K562 (cell line): ENCODE measurements at regions not wholly inside any gene's neighbourhood (a gene's known extent, or its start where the extent isn't known, plus 50 kb on each side); places are given as distances from the start of the nearest gene placed in this dataset.

Experiments used
- ATAC-seq: fragments of 200-7000 bp; cut with Tn5 transposase; 3 replicates; pipeline ENCODE4 v1.9.1; 2020; ENCODE audit warnings: moderate library complexity
- BruUV-seq: library from RNA; stranded (reverse); fragments of 400-500 nt; replicated peaks from 2 replicates; lab custom pipeline; 2021; lab: Mats Ljungman, UMichigan
- CTCF ChIA-PET: fragments of 300-600 bp; formaldehyde crosslinking; extraction: SDS; loops from one replicate; lab custom pipeline; 2021; ENCODE audit warnings: low intra/inter-chr PET ratio; lab: Yijun Ruan, JAX
- POLR2A ChIA-PET: fragments of 300-600, 350-650 bp; sonication (Branson Sonifier 250); formaldehyde crosslinking; extraction: SDS; loops from one replicate; lab custom pipeline; 2021; ENCODE audit warnings: antibody characterized with exemption, inconsistent platforms; lab: Yijun Ruan, JAX
- DNase-seq, 4 experiments: peaks; one replicate each; pipeline versions ENCODE4 v3.0.0 to v3.0.0-alpha.2; 2011 to 2018; ENCODE audit warnings: low spot score in 3 of 4, mixed read lengths in 3 of 4; ENCODE audit errors: extremely low read depth in 1 of 4
- FAIRE-seq: peaks from 2 replicates; lab custom pipeline; 2011; peaks lifted over from hg19 to GRCh38; lab: Jason Lieb, UNC
- H2AFZ ChIP-seq: 2 replicates; pipeline ENCODE4 v1.6.0; 2011; ENCODE audit warnings: low read depth, low read length, control low read depth, inconsistent platforms
- H3K27ac ChIP-seq: fragments of 200-600 bp; 3 replicates; pipeline ENCODE4 v1.8.0; 2011; ENCODE audit warnings: low read depth, mild to moderate bottlenecking, control low read depth, inconsistent platforms, low read length, moderate library complexity, mixed read lengths; ENCODE audit errors: extremely low read depth
- H3K27me3 ChIP-seq, 2 experiments: fragments of 300-600 bp in 1 of 2; 2 replicates in 1 of 2; 3 replicates in 1 of 2; pipeline versions ENCODE4 v1.6.0 to v1.8.0; 2011; ENCODE audit warnings: inconsistent platforms in 2 of 2, low read length in 2 of 2, mild to moderate bottlenecking in 1 of 2, mixed read lengths in 1 of 2, moderate library complexity in 1 of 2; ENCODE audit not compliant: control insufficient read depth in 2 of 2, insufficient read depth in 2 of 2
- H3K36me3 ChIP-seq: fragments of 300-600 bp; 3 replicates; pipeline ENCODE4 v1.8.0; 2011; ENCODE audit warnings: mild to moderate bottlenecking, low read length, inconsistent platforms; ENCODE audit not compliant: control insufficient read depth, insufficient read depth
- H3K4me1 ChIP-seq, 2 experiments: fragments of 200-600 bp in 1 of 2; replicated peaks in 1 of 2; 2 replicates in 1 of 2; 3 replicates in 1 of 2; pipeline versions ENCODE4 v1.5.1 to v1.8.0; 2011; ENCODE audit warnings: inconsistent platforms in 2 of 2, low read length in 2 of 2, mild to moderate bottlenecking in 1 of 2, mixed read lengths in 1 of 2, moderate library complexity in 1 of 2; ENCODE audit not compliant: control insufficient read depth in 2 of 2, insufficient read depth in 2 of 2
- H3K4me2 ChIP-seq: 2 replicates; pipeline ENCODE4 v1.6.1; 2011; ENCODE audit warnings: low read length, control low read depth, inconsistent platforms, mixed read lengths; ENCODE audit not compliant: insufficient read depth
- H3K4me3 ChIP-seq: fragments of 200-600 bp; sonication (generic), shearing (Covaris generic); 2 replicates; pipeline ENCODE4 v1.5.1; 2016; ENCODE audit warnings: control low read depth, inconsistent platforms
- H3K79me2 ChIP-seq: fragments of 200-600 bp; 3 replicates; pipeline ENCODE4 v1.8.0; 2011; ENCODE audit warnings: low read length, inconsistent platforms; ENCODE audit not compliant: control insufficient read depth, insufficient read depth
- H3K9ac ChIP-seq, 2 experiments: 2 replicates each; pipeline versions ENCODE4 v1.6.0 to v1.6.1; 2011; ENCODE audit warnings: low read depth in 2 of 2, low read length in 2 of 2, control low read depth in 1 of 2, inconsistent platforms in 1 of 2, mild to moderate bottlenecking in 1 of 2, mixed read lengths in 1 of 2; ENCODE audit not compliant: insufficient read depth in 1 of 2
- H3K9me1 ChIP-seq: one replicate; pipeline ENCODE4 v1.6.0; 2011; ENCODE audit warnings: inconsistent platforms, mild to moderate bottlenecking, low read length, moderate library complexity; ENCODE audit not compliant: control insufficient read depth, insufficient read depth
- H3K9me3 ChIP-seq: replicated peaks from 2 replicates; pipeline ENCODE4 v1.5.1; 2011; ENCODE audit warnings: low read depth, low read length, inconsistent platforms; ENCODE audit not compliant: control insufficient read depth, insufficient read depth
- H4K20me1 ChIP-seq: replicated peaks from 2 replicates; pipeline ENCODE4 v1.6.1; 2011; ENCODE audit warnings: low read length, inconsistent platforms, mixed read lengths; ENCODE audit not compliant: control insufficient read depth, insufficient read depth
- CHD1 ChIP-seq: fragments of 200-600 bp; sonication (generic); IDR thresholded peaks from one replicate; pipeline ENCODE4 v1.6.1; 2012; ENCODE audit warnings: mild to moderate bottlenecking, moderate library complexity, low read length, inconsistent platforms
- CUX1 ChIP-seq: fragments of 200-800 bp; sonication (Bioruptor generic); IDR thresholded peaks from 2 replicates; pipeline ENCODE4 v1.6.1; 2016; ENCODE audit warnings: missing genetic modification characterization, missing compliant biosample characterization
- HLTF ChIP-seq: fragments of 450-650 bp; IDR thresholded peaks from 2 replicates; pipeline ENCODE4 v1.6.1; 2016
- PHF20 ChIP-seq: fragments of 450-650 bp; IDR thresholded peaks from 2 replicates; pipeline ENCODE4 v1.6.1; 2018; ENCODE audit not compliant: partially characterized antibody
- POLR2AphosphoS2 ChIP-seq: IDR thresholded peaks from 2 replicates; pipeline ENCODE4 v1.6.1; 2012; ENCODE audit warnings: low read length, improper control_type of control experiment
- RBM14 ChIP-seq: fragments of 200-400 bp; formaldehyde crosslinking; IDR thresholded peaks from 2 replicates; pipeline ENCODE4 v1.6.1; 2018; ENCODE audit warnings: low read depth, mild to moderate bottlenecking, low read length, moderate library complexity, borderline replicate concordance; ENCODE audit not compliant: insufficient read depth
- SFPQ ChIP-seq: fragments of 200-400 bp; formaldehyde crosslinking; IDR thresholded peaks from 2 replicates; pipeline ENCODE4 v1.6.1; 2017; ENCODE audit warnings: mild to moderate bottlenecking, low read depth, low read length, moderate library complexity
- TFAM ChIP-seq: fragments of 250-450 bp; sonication (Bioruptor Pico); conservative IDR thresholded peaks from 2 replicates; pipeline ENCODE4 v1.5.0; 2021; ENCODE audit warnings: mild to moderate bottlenecking, moderate library complexity
- ZBTB9 ChIP-seq: fragments of 450-650 bp; formaldehyde crosslinking; IDR thresholded peaks from 2 replicates; pipeline ENCODE4 v1.4.0; 2020; ENCODE audit warnings: mild to moderate bottlenecking, moderate library complexity
- ZNF134 ChIP-seq: fragments of 250-450 bp; sonication (Bioruptor Pico); conservative IDR thresholded peaks from 2 replicates; pipeline ENCODE4 v1.4.0; 2020
- ZNF445 ChIP-seq: fragments of 250-450 bp; sonication (Bioruptor Pico); IDR thresholded peaks from 2 replicates; pipeline ENCODE4 v1.4.0; 2020; ENCODE audit warnings: low read depth, mild to moderate bottlenecking, moderate library complexity
- ZNF778 ChIP-seq: fragments of 450-650 bp; formaldehyde crosslinking; IDR thresholded peaks from 2 replicates; pipeline ENCODE4 v1.4.0; 2020; ENCODE audit warnings: mild to moderate bottlenecking, moderate library complexity
- WGBS: fragments of 100-300 bp; shearing (Covaris generic); methylation state at CpG from one replicate; pipeline ENCODE4 v1.1.6; 2016; ENCODE audit warnings: low coverage, mixed read lengths; ENCODE audit not compliant: insufficient coverage; ENCODE audit errors: missing lambda C conversion rate; 5-methylcytosine and 5-hydroxymethylcytosine counted together
- in situ Hi-C: fragments of 300-500 bp; cut with MboI; formaldehyde crosslinking; loops from 4 replicates; pipeline ENCODE4 v1.15.0; 2018; ENCODE audit warnings: inconsistent platforms, mixed read lengths
- intact Hi-C: fragments of 100-400 bp; cut with micrococcal nuclease; formaldehyde crosslinking; loops from 2 replicates; pipeline ENCODE4 v1.14.2; 2022

GRCh38 chr11:69241844-69242243 is 52.1 kb upstream of the MYEOV start:
- 13% methylated on average over 4 of the region's 4 CpGs for WGBS
- ATAC-seq: no peak
- POLR2A ChIA-PET: no interaction called here
- FAIRE-seq: no peak
- Histone ChIP-seq H3K4me1 (no peaks in the 10 kb centered on the region), H3K4me2 (no peak overlapping the region), H3K9ac (no peak overlapping the region), H4K20me1 (no peaks in the 10 kb centered on the region), H3K27ac (no peak overlapping the region), H3K36me3 (no peaks in the 10 kb centered on the region), H2AFZ (no peak overlapping the region), H3K27me3 (peaks cover 11 to 19% of the 10 kb centered on the region in 2 experiments; a peak in 4 of 5 replicates), H3K4me3 (no peak overlapping the region), H3K9me3 (no peaks in the 10 kb centered on the region), H3K79me2 (no peaks in the 10 kb centered on the region), H3K9me1 (no peaks in the 10 kb centered on the region)
- intact Hi-C loops: no loop called here
- BruUV-seq: no TSS peak
- CTCF ChIA-PET: no interaction called here
- in situ Hi-C loops: no loop called here
- DNase-seq: no peak
- no peak for TF ChIP-seq POLR2AphosphoS2
- TF ChIP-seq ZNF445 (CRISPR knock-in tag): no peak
- no peak for TF ChIP-seq PHF20
- no peak for TF ChIP-seq TFAM
- TF ChIP-seq SFPQ: no peak
- no peak for TF ChIP-seq RBM14
- no peak for TF ChIP-seq CHD1
- no peak for TF ChIP-seq CUX1
- TF ChIP-seq ZNF134 (CRISPR knock-in tag): no peak
- TF ChIP-seq HLTF: no peak
- TF ChIP-seq ZBTB9 (CRISPR knock-in tag): no peak
- TF ChIP-seq ZNF778 (CRISPR knock-in tag): no peak
